GM12878 (cell line): ENCODE measurements at regions not wholly inside any gene's neighbourhood (a gene's known extent, or its start where the extent isn't known, plus 50 kb on each side); places are given as distances from the start of the nearest gene placed in this dataset.

Experiments used
- ATAC-seq: fragments of 200-7000 bp; cut with Tn5 transposase; 3 replicates; pipeline ENCODE4 v1.9.1; 2020; ENCODE audit warnings: mild to moderate bottlenecking, moderate library complexity
- BruUV-seq: library from RNA; stranded (reverse); fragments of 400-500 nt; replicated peaks from 2 replicates; lab custom pipeline; 2021; lab: Mats Ljungman, UMichigan
- CTCF ChIA-PET: fragments of 300-600 bp; sonication (Branson Sonifier 250); formaldehyde crosslinking; extraction: SDS; loops from one replicate; lab custom pipeline; 2021; ENCODE audit warnings: inconsistent platforms; lab: Yijun Ruan, JAX
- POLR2A ChIA-PET: fragments of 350-600 bp; formaldehyde crosslinking; extraction: SDS; loops from one replicate; lab custom pipeline; 2021; ENCODE audit warnings: inconsistent platforms; lab: Charles Lee
- RAD21 ChIA-PET: fragments of 300-600 bp; sonication (Branson Sonifier 250); formaldehyde crosslinking; loops from one replicate; lab custom pipeline; 2023; ENCODE audit warnings: antibody characterized with exemption; ENCODE audit not compliant: unreplicated experiment; lab: Charles Lee
- SMC1A ChIA-PET: fragments of 300-600 bp; sonication (Branson Sonifier 250); formaldehyde crosslinking; loops from one replicate; lab custom pipeline; 2023; ENCODE audit not compliant: unreplicated experiment, uncharacterized antibody; lab: Charles Lee
- DNase-seq: peaks from one replicate; pipeline ENCODE4 v3.0.0-alpha.2; 2011; ENCODE audit warnings: low read depth, low spot score
- FAIRE-seq: peaks from 3 replicates; lab custom pipeline; 2011; peaks lifted over from hg19 to GRCh38; lab: Jason Lieb, UNC
- H2AFZ ChIP-seq: 2 replicates; pipeline ENCODE4 v1.6.0; 2011; ENCODE audit warnings: low read depth, low read length, control low read depth; ENCODE audit not compliant: control insufficient read depth
- H3K27ac ChIP-seq: 2 replicates; pipeline ENCODE4 v1.5.1; 2011; ENCODE audit warnings: control low read depth; ENCODE audit not compliant: control insufficient read depth, insufficient read depth
- H3K27me3 ChIP-seq, 2 experiments: replicated peaks in 1 of 2; 2 replicates each; pipeline versions ENCODE4 v1.6.0 to v1.6.1; 2011; ENCODE audit warnings: low read length in 1 of 2; ENCODE audit not compliant: control insufficient read depth in 2 of 2, insufficient read depth in 2 of 2
- H3K36me3 ChIP-seq, 2 experiments: 2 replicates each; pipeline ENCODE4 v1.5.1; 2011; ENCODE audit warnings: low read length in 1 of 2; ENCODE audit not compliant: control insufficient read depth in 2 of 2, insufficient read depth in 2 of 2
- H3K4me1 ChIP-seq: 2 replicates; pipeline ENCODE4 v1.6.1; 2011; ENCODE audit warnings: mild to moderate bottlenecking, low read length, moderate library complexity, mixed read lengths; ENCODE audit not compliant: control insufficient read depth, insufficient read depth
- H3K4me2 ChIP-seq: 2 replicates; pipeline ENCODE4 v1.6.0; 2011; ENCODE audit warnings: control low read depth; ENCODE audit not compliant: control insufficient read depth, insufficient read depth
- H3K4me3 ChIP-seq: fragments of 200-600 bp; sonication (generic); 2 replicates; pipeline ENCODE4 v1.5.1; 2016
- H3K79me2 ChIP-seq: 2 replicates; pipeline ENCODE4 v1.6.0; 2011; ENCODE audit warnings: low read length; ENCODE audit not compliant: control insufficient read depth, insufficient read depth
- H3K9ac ChIP-seq: 2 replicates; pipeline ENCODE4 v1.8.0; 2011; ENCODE audit warnings: low read length, control low read depth, mixed read lengths; ENCODE audit not compliant: control insufficient read depth, insufficient read depth
- H3K9me3 ChIP-seq: replicated peaks from 3 replicates; pipeline ENCODE4 v1.5.1; 2011; ENCODE audit warnings: mild to moderate bottlenecking, low read length; ENCODE audit not compliant: control insufficient read depth, insufficient read depth
- H4K20me1 ChIP-seq: 2 replicates; pipeline ENCODE4 v1.6.0; 2011; ENCODE audit not compliant: control insufficient read depth, insufficient read depth
- BMI1 ChIP-seq: fragments of 450-650 bp; IDR thresholded peaks from 2 replicates; pipeline ENCODE4 v1.6.1; 2016; ENCODE audit warnings: mild to moderate bottlenecking, moderate library complexity, borderline replicate concordance
- CBX5 ChIP-seq: sonication (generic); IDR thresholded peaks from 2 replicates; pipeline ENCODE4 v1.6.1; 2016; ENCODE audit warnings: low read depth, moderate library complexity, mild to moderate bottlenecking, inconsistent platforms
- CREM ChIP-seq: IDR thresholded peaks from 2 replicates; pipeline ENCODE4 v1.6.1; 2014; ENCODE audit warnings: antibody characterized with exemption, low read depth
- ETV6 ChIP-seq, 2 experiments: fragments of 450-650 bp in 1 of 2; IDR thresholded peaks in 1 of 2; conservative IDR thresholded peaks in 1 of 2; 2 replicates each; pipeline ENCODE4 v1.6.1; 2014; ENCODE audit warnings: antibody characterized with exemption in 1 of 2, borderline replicate concordance in 1 of 2, low read depth in 1 of 2, mild to moderate bottlenecking in 1 of 2, moderate library complexity in 1 of 2
- HDAC2 ChIP-seq: fragments of 200-600 bp; sonication (generic); IDR thresholded peaks from 2 replicates; pipeline ENCODE4 v1.6.1; 2017
- MXI1 ChIP-seq: fragments of 150-350 bp; IDR thresholded peaks from 2 replicates; pipeline ENCODE4 v1.6.1; 2011; ENCODE audit warnings: low read depth, mild to moderate bottlenecking, inconsistent platforms, low read length, improper control_type of control experiment
- NFIC ChIP-seq: IDR thresholded peaks from 2 replicates; pipeline ENCODE4 v1.6.1; 2012; ENCODE audit warnings: low read depth, mild to moderate bottlenecking, inconsistent platforms, low read length, moderate library complexity
- NR2C1 ChIP-seq: fragments of 450-650 bp; IDR thresholded peaks from 2 replicates; pipeline ENCODE4 v1.6.1; 2017; ENCODE audit warnings: antibody characterized with exemption, mild to moderate bottlenecking, moderate library complexity
- PAX8 ChIP-seq: fragments of 450-650 bp; IDR thresholded peaks from 2 replicates; pipeline ENCODE4 v1.6.1; 2017; ENCODE audit warnings: mild to moderate bottlenecking, moderate library complexity
- POLR2AphosphoS5 ChIP-seq: IDR thresholded peaks from 2 replicates; pipeline ENCODE4 v1.6.1; 2011; ENCODE audit warnings: mild to moderate bottlenecking, low read length, inconsistent platforms
- RB1 ChIP-seq: fragments of 450-650 bp; formaldehyde crosslinking; IDR thresholded peaks from 2 replicates; pipeline ENCODE4 v1.6.1; 2017; ENCODE audit warnings: mild to moderate bottlenecking, borderline replicate concordance
- RELA ChIP-seq: fragments of 450-650 bp; IDR thresholded peaks from 2 replicates; pipeline ENCODE4 v1.8.0; 2014; ENCODE audit warnings: borderline replicate concordance; ENCODE audit not compliant: partially characterized antibody
- SMAD1 ChIP-seq: fragments of 450-650 bp; IDR thresholded peaks from 2 replicates; pipeline ENCODE4 v1.6.1; 2018; ENCODE audit warnings: mild to moderate bottlenecking, low read depth; ENCODE audit not compliant: partially characterized antibody
- SMAD5 ChIP-seq: IDR thresholded peaks from 2 replicates; pipeline ENCODE4 v1.6.1; 2016; ENCODE audit warnings: antibody characterized with exemption, low read depth
- SRF ChIP-seq, 2 experiments: IDR thresholded peaks; 2 replicates each; pipeline ENCODE4 v1.6.1; 2011; ENCODE audit warnings: low read depth in 2 of 2, low read length in 2 of 2, mild to moderate bottlenecking in 1 of 2, moderate library complexity in 1 of 2
- SUPT20H ChIP-seq: IDR thresholded peaks from 2 replicates; pipeline ENCODE4 v1.6.1; 2011; ENCODE audit warnings: low read depth, mild to moderate bottlenecking, low read length, moderate library complexity, borderline replicate concordance; ENCODE audit not compliant: control insufficient read depth
- WRNIP1 ChIP-seq: IDR thresholded peaks from 2 replicates; pipeline ENCODE4 v1.6.1; 2011; ENCODE audit warnings: low read depth, low read length, improper control_type of control experiment, borderline replicate concordance
- WGBS: methylation state at CpG from one replicate; pipeline ENCODE4 v1.1.6; 2016; ENCODE audit warnings: low lambda C conversion rate; ENCODE audit not compliant: insufficient replicate concordance, insufficient coverage; ENCODE audit errors: missing lambda C conversion rate; 5-methylcytosine and 5-hydroxymethylcytosine counted together
- in situ Hi-C: fragments of 300-500 bp; cut with MboI; formaldehyde crosslinking; loops from 9 replicates; pipeline ENCODE4 v1.14.3; 2018; ENCODE audit warnings: mixed read lengths
- intact Hi-C: fragments of 100-400 bp; cut with micrococcal nuclease; formaldehyde crosslinking; loops from one replicate; pipeline ENCODE4 v1.14.2; 2022; ENCODE audit not compliant: unreplicated experiment
- TF ChIP-seq, protein P1 (sequence below), 3 experiments: IDR thresholded peaks in 2 of 3; conservative IDR thresholded peaks in 1 of 3; 2 replicates each; pipeline ENCODE4 v1.5.1; 2011; ENCODE audit warnings: low read depth in 3 of 3, low read length in 3 of 3, mild to moderate bottlenecking in 3 of 3, control low read depth in 2 of 3, moderate library complexity in 2 of 3, inconsistent platforms in 1 of 3, mixed read lengths in 1 of 3; ENCODE audit not compliant: control insufficient read depth in 2 of 3, insufficient read depth in 1 of 3; ENCODE audit errors: extremely low read depth in 1 of 3
- TF ChIP-seq, protein P2 (sequence below): fragments of 450-650 bp; IDR thresholded peaks from 2 replicates; pipeline ENCODE4 v1.6.1; 2016; ENCODE audit warnings: mild to moderate bottlenecking
- TF ChIP-seq, protein P3 (sequence below): fragments of 450-650 bp; IDR thresholded peaks from 2 replicates; pipeline ENCODE4 v1.6.1; 2017; ENCODE audit warnings: mild to moderate bottlenecking

- Histone ChIP-seq H3K79me2 (no peaks in the 10 kb centered on the region), H3K4me2 (no peak overlapping the region)
Observed at GRCh38 chr4:66489783-66490452, 819.6 kb upstream of the EPHA5 start.

More at GRCh38 chr4:66489783-66490452, 819.6 kb upstream of the EPHA5 start:
- H3K4me3 ChIP-seq = no peak overlapping the region
- ATAC-seq (no peak), DNase-seq (no peak), FAIRE-seq (no peak)
- no peaks in the 10 kb centered on the region for H3K36me3 ChIP-seq
- no peaks in the 10 kb centered on the region for H3K27me3 ChIP-seq
- SMC1A ChIA-PET = no interaction called here
- H3K4me1 ChIP-seq = no peaks in the 10 kb centered on the region
- intact Hi-C loops (no loop called here), in situ Hi-C loops (no loop called here)
- no peak overlapping the region for H3K27ac ChIP-seq
- RAD21 ChIA-PET = no interaction called here
- WGBS = 1% methylated on average over 5 of the region's 5 CpGs
- no TSS peak for BruUV-seq
- POLR2A ChIA-PET = interaction anchor here (0.6 kb wide), 1 partner anchor 712 kb away, joined by 3 read pairs; no protein-coding TSS in a partner anchor
- TF ChIP-seq SUPT20H (no peak), BMI1 (no peak), SMAD1 (no peak), RELA (no peak), RB1 (no peak), CBX5 (no peak), ETV6 (conservative IDR thresholded peaks at IDR 0.05 in 1 of 2, IDR thresholded peaks at IDR 0.05 in 1 of 2; ENCODE audit: borderline replicate concordance in 1 of 2, low read depth in 1 of 2) (no peak), NR2C1 (no peak), MXI1 (no peak), PAX8 (no peak), NFIC (no peak), SRF (IDR thresholded peaks at IDR 0.05; ENCODE audit: low read depth in 2 of 2, low read length in 2 of 2) (no peak), SMAD5 (no peak), POLR2AphosphoS5 (no peak), HDAC2 (no peak), CREM (no peak), WRNIP1 (no peak)
- TF ChIP-seq, protein P1, sequence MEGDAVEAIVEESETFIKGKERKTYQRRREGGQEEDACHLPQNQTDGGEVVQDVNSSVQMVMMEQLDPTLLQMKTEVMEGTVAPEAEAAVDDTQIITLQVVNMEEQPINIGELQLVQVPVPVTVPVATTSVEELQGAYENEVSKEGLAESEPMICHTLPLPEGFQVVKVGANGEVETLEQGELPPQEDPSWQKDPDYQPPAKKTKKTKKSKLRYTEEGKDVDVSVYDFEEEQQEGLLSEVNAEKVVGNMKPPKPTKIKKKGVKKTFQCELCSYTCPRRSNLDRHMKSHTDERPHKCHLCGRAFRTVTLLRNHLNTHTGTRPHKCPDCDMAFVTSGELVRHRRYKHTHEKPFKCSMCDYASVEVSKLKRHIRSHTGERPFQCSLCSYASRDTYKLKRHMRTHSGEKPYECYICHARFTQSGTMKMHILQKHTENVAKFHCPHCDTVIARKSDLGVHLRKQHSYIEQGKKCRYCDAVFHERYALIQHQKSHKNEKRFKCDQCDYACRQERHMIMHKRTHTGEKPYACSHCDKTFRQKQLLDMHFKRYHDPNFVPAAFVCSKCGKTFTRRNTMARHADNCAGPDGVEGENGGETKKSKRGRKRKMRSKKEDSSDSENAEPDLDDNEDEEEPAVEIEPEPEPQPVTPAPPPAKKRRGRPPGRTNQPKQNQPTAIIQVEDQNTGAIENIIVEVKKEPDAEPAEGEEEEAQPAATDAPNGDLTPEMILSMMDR (IDR thresholded peaks at IDR 0.05 in 2 of 3, conservative IDR thresholded peaks at IDR 0.05 in 1 of 3; ENCODE audit: control insufficient read depth in 2 of 3, extremely low read depth in 1 of 3, insufficient read depth in 1 of 3, low read depth in 3 of 3, low read length in 3 of 3) = no peak
- TF ChIP-seq, protein P2, sequence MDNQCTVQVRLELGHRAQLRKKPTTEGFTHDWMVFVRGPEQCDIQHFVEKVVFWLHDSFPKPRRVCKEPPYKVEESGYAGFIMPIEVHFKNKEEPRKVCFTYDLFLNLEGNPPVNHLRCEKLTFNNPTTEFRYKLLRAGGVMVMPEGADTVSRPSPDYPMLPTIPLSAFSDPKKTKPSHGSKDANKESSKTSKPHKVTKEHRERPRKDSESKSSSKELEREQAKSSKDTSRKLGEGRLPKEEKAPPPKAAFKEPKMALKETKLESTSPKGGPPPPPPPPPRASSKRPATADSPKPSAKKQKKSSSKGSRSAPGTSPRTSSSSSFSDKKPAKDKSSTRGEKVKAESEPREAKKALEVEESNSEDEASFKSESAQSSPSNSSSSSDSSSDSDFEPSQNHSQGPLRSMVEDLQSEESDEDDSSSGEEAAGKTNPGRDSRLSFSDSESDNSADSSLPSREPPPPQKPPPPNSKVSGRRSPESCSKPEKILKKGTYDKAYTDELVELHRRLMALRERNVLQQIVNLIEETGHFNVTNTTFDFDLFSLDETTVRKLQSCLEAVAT = no peak
- TF ChIP-seq, protein P3, sequence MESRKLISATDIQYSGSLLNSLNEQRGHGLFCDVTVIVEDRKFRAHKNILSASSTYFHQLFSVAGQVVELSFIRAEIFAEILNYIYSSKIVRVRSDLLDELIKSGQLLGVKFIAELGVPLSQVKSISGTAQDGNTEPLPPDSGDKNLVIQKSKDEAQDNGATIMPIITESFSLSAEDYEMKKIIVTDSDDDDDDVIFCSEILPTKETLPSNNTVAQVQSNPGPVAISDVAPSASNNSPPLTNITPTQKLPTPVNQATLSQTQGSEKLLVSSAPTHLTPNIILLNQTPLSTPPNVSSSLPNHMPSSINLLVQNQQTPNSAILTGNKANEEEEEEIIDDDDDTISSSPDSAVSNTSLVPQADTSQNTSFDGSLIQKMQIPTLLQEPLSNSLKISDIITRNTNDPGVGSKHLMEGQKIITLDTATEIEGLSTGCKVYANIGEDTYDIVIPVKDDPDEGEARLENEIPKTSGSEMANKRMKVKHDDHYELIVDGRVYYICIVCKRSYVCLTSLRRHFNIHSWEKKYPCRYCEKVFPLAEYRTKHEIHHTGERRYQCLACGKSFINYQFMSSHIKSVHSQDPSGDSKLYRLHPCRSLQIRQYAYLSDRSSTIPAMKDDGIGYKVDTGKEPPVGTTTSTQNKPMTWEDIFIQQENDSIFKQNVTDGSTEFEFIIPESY = no peak
- H4K20me1 ChIP-seq = no peaks in the 10 kb centered on the region
- H3K9me3 ChIP-seq = no peaks in the 10 kb centered on the region
- H3K9ac ChIP-seq = no peak overlapping the region
- no peak overlapping the region for H2AFZ ChIP-seq
- CTCF ChIA-PET = no interaction called here
